Sigmoid colon (tissue), 6 donors: ENCODE measurements at regions not wholly inside any gene's neighbourhood (a gene's known extent, or its start where the extent isn't known, plus 50 kb on each side); places are given as distances from the start of the nearest gene placed in this dataset.

Experiments used
- DNase-seq: peaks from one replicate; pipeline ENCODE4 v3.0.0-alpha.2; 2019
- H3K27ac ChIP-seq, 4 donors: fragments of 200-600 bp; sonication (generic); one replicate each; pipeline ENCODE4 v1.5.1; 2016 to 2019; ENCODE audit warnings: mild to moderate bottlenecking in 1 of 4
- H3K27me3 ChIP-seq, 3 donors: fragments of 200-600 bp; sonication (generic); one replicate each; pipeline ENCODE4 v1.5.1; 2019; ENCODE audit warnings: mild to moderate bottlenecking in 1 of 3
- H3K36me3 ChIP-seq, 4 donors: fragments of 200-600 bp; sonication (generic); one replicate each; pipeline ENCODE4 v1.5.1; 2016 to 2019
- H3K4me1 ChIP-seq, 4 donors: fragments of 200-600 bp; sonication (generic); one replicate each; pipeline ENCODE4 v1.5.1; 2017 to 2019
- H3K4me3 ChIP-seq, 4 donors: fragments of 200-600 bp; sonication (generic); one replicate each; pipeline ENCODE4 v1.5.1; 2017 to 2019; ENCODE audit warnings: mild to moderate bottlenecking in 2 of 4, moderate library complexity in 1 of 4
- H3K9me3 ChIP-seq, 4 donors: fragments of 200-600 bp in 3 of 4; sonication (generic) in 3 of 4; one replicate each; pipeline versions ENCODE4 v1.5.1 to v1.6.1; 2013 to 2019
- EP300 ChIP-seq, 4 donors: sonication (generic); formaldehyde crosslinking; IDR thresholded peaks; one replicate each; pipeline ENCODE4 v1.6.1; 2017; ENCODE audit warnings: antibody characterized with exemption in 4 of 4
- POLR2A ChIP-seq, 2 donors: fragments of 450-650 bp; IDR thresholded peaks; one replicate each; pipeline ENCODE4 v1.6.1; 2016; ENCODE audit warnings: antibody characterized with exemption in 2 of 2, mild to moderate bottlenecking in 2 of 2, moderate library complexity in 2 of 2
- POLR2AphosphoS5 ChIP-seq, 4 donors: sonication (generic); formaldehyde crosslinking; IDR thresholded peaks; one replicate each; pipeline ENCODE4 v1.6.1; 2017; ENCODE audit warnings: antibody characterized with exemption in 4 of 4
- WGBS, 2 donors: extraction: QIAGEN DNeasy Blood & Tissue Kit; methylation state at CpG; one replicate each; pipeline ENCODE4 v1.1.7; 2013; 5-methylcytosine and 5-hydroxymethylcytosine counted together
- intact Hi-C: fragments of 100-400 bp; cut with DNase I; formaldehyde crosslinking; loops from one replicate; pipeline ENCODE4 v1.15.1; 2023
- TF ChIP-seq, protein P1 (sequence below), 4 experiments: fragments of 450-650 bp in 3 of 4; fragments of 200-600 bp in 1 of 4; IDR thresholded peaks; one replicate each; pipeline ENCODE4 v1.5.1; 2016 to 2019; ENCODE audit warnings: antibody characterized with exemption in 4 of 4, mild to moderate bottlenecking in 3 of 4, moderate library complexity in 2 of 4
- donor health status: healthy with polysubstance abuse.
- donor health status: healthy.

DNA sequence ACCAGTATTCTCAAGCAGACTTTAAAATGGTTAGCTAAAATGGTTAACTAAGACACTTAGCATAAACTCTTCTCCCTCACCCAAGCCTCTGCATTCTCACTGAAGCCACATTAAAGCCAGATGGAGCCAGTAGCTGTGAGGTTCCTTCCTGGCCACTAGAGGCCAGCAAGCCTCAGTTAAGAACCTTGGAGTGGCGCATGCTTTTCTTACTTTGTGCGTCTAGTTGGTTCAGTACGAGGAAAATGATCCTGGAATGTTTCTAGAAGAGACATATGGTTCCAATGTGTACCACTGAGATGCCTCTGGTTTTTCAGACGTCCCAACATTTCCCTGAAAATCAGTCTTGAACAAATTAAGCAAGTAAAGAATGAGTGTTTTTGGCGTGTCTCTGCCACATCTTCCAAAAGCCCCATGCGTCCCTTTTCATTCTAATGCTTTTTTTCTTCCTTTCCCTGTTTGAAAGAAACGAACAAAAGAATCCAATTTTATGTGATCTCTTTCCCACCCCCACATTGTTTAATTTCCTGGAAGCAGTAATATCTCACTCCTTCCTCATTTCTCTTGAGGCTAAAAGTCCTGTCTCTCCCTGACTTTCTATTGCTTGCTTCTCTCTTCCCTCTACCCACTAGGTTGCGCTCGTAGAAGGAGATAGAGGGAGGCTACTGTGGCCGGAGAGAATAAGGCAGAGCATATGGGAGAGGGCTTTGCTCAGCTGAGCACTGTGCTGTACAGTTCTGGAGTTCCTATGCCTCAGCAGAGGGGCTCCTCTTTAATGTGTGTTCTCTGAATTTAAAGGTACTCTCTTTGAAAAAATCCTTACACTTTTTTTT, 82.9 kb upstream of the TAB3 start:
- WGBS, 2 donors = 17 to 19% methylated on average over 10 of the region's 10 CpGs
- intact Hi-C loops = no loop called here
- Histone ChIP-seq H3K27me3 (no peaks in the 10 kb centered on the region), H3K27ac (no peak overlapping the region), H3K4me3 (peak overlapping the region in 3 of 4 donors; percentile 9 to 24 (median 15)), H3K36me3 (no peaks in the 10 kb centered on the region), H3K9me3 (no peaks in the 10 kb centered on the region), H3K4me1 (no peaks in the 10 kb centered on the region)
- TF ChIP-seq, protein P1, sequence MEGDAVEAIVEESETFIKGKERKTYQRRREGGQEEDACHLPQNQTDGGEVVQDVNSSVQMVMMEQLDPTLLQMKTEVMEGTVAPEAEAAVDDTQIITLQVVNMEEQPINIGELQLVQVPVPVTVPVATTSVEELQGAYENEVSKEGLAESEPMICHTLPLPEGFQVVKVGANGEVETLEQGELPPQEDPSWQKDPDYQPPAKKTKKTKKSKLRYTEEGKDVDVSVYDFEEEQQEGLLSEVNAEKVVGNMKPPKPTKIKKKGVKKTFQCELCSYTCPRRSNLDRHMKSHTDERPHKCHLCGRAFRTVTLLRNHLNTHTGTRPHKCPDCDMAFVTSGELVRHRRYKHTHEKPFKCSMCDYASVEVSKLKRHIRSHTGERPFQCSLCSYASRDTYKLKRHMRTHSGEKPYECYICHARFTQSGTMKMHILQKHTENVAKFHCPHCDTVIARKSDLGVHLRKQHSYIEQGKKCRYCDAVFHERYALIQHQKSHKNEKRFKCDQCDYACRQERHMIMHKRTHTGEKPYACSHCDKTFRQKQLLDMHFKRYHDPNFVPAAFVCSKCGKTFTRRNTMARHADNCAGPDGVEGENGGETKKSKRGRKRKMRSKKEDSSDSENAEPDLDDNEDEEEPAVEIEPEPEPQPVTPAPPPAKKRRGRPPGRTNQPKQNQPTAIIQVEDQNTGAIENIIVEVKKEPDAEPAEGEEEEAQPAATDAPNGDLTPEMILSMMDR (IDR thresholded peaks at IDR 0.05) = peak in 3 of 4 experiments; percentile 27 to 53 (median 49)
- no peak for TF ChIP-seq POLR2A (IDR thresholded peaks at IDR 0.05)
- no peak for DNase-seq

DNA sequence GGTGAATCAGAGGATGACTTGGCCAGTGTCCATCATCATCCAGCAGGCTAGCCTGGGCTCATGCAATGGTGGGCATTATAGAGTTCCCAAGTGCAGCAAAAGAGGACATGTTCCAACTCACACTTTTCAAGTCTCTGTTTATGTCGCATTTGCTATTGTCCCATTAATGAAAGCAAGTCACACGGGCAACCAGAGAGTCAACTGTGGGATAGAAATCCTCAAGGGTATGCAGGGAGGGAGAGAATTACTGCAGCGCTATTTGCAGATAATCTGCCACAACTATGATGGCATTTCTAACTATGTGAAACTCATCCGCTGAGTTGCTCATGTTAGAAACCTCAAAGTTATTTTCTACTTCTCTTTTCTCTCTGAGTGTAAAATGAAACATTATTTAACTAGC, 78.5 kb upstream of the TAB3 start:
- 72 to 93% methylated on average over 4 of the region's 4 CpGs for WGBS, 2 donors
- H3K27ac ChIP-seq = no peak overlapping the region
- no peaks in the 10 kb centered on the region for H3K9me3 ChIP-seq
- TF ChIP-seq EP300 (IDR thresholded peaks at IDR 0.05) (no peak), POLR2AphosphoS5 (IDR thresholded peaks at IDR 0.05) (no peak), POLR2A (IDR thresholded peaks at IDR 0.05) (no peak)
- TF ChIP-seq, protein P1 (IDR thresholded peaks at IDR 0.05) = no peak
- intact Hi-C loops = no loop called here
- H3K4me3 ChIP-seq = no peak overlapping the region
- H3K27me3 ChIP-seq = no peaks in the 10 kb centered on the region
- H3K36me3 ChIP-seq = no peaks in the 10 kb centered on the region
- no peak for DNase-seq
- no peaks in the 10 kb centered on the region for H3K4me1 ChIP-seq

DNA sequence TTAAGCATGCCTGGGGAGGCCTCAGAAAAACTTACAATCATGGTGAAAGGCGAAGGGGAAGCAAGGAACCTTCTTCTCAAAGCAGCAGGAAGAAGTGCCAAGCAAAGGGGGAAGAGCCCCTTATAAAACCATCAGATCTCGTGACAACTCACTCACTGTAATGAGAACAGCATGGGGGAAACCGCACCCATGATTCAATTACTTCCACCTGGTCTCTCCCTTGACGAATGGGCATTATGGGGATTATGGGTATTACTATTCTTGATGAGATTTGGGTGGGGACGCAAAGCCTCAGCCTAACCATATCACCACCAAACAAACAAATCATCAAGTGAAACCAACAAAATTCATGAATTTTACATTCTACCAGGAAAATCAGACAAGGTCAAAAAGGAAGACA, 76.7 kb upstream of the TAB3 start:
- intact Hi-C loops = no loop called here
- DNase-seq = no peak
- Histone ChIP-seq H3K4me1 (no peaks in the 10 kb centered on the region), H3K4me3 (no peak overlapping the region), H3K27me3 (no peaks in the 10 kb centered on the region), H3K36me3 (no peaks in the 10 kb centered on the region), H3K27ac (no peak overlapping the region), H3K9me3 (no peaks in the 10 kb centered on the region)
- 83 to 86% methylated on average over 5 of the region's 5 CpGs for WGBS, 2 donors
- TF ChIP-seq EP300 (IDR thresholded peaks at IDR 0.05) (no peak), POLR2A (IDR thresholded peaks at IDR 0.05) (no peak), POLR2AphosphoS5 (IDR thresholded peaks at IDR 0.05) (no peak)
- TF ChIP-seq, protein P1 (IDR thresholded peaks at IDR 0.05) = no peak

DNA sequence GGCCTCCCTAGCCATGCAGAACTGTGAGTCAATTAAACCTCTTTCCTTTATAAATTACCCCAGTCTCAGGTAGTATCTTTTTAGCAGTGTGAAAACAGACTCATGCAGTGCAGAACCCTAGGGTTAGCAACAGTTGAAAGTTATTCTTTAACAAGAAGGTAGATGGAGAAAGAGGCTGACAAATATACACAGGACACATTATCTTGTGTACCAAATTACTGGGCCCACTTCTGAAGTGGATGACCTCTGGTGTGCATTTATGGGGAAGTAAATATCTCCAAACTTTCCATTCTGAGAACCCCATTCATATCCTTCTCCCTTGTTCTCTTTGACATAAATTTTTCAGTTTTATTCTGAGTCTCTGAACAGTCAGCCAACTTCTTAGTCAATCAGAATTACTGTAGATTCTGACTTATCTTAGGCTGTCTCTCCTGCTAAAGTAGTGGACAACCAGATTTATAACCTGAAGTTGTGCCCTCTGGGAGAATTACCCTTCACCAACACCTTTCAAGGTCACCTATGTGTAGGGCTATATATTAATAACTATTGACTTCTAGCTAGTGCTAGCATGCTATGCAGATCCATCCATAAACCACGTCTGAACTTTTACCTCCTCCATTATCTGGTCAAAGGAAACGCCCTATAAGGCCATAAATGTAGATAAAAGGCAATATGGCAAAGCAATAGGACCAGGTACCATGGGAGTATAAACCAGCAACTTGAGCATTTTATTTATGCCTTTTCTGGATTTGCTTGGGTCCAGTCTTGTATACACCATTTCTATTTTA, 72.5 kb upstream of the TAB3 start:
- WGBS, 2 donors = 14 to 63% methylated on average over 2 of the region's 2 CpGs
- Histone ChIP-seq H3K27me3 (no peaks in the 10 kb centered on the region), H3K27ac (no peak overlapping the region), H3K9me3 (no peaks in the 10 kb centered on the region), H3K4me3 (no peak overlapping the region), H3K36me3 (no peaks in the 10 kb centered on the region), H3K4me1 (no peaks in the 10 kb centered on the region)
- TF ChIP-seq POLR2A (IDR thresholded peaks at IDR 0.05) (no peak), EP300 (IDR thresholded peaks at IDR 0.05) (no peak), POLR2AphosphoS5 (IDR thresholded peaks at IDR 0.05) (no peak)
- TF ChIP-seq, protein P1 (IDR thresholded peaks at IDR 0.05) = no peak
- intact Hi-C loops = no loop called here
- no peak for DNase-seq
